Testis (tissue), 2 donors: ENCODE measurements at regions not wholly inside any gene's neighbourhood (a gene's known extent, or its start where the extent isn't known, plus 50 kb on each side); places are given as distances from the start of the nearest gene placed in this dataset.

ENCODE experiments used
- CTCF ChIP-seq, 3 experiments: fragments of 450-650 bp in 2 of 3; fragments of 200-600 bp in 1 of 3; sonication (generic) in 1 of 3; IDR thresholded peaks; one replicate each; pipeline ENCODE4 v1.5.1; 2016 to 2019; ENCODE audit warnings: antibody characterized with exemption in 3 of 3, mild to moderate bottlenecking in 2 of 3, moderate library complexity in 1 of 3
- POLR2A ChIP-seq: fragments of 450-650 bp; IDR thresholded peaks from one replicate; pipeline ENCODE4 v1.6.1; 2017; ENCODE audit warnings: antibody characterized with exemption, mild to moderate bottlenecking, moderate library complexity

DNA sequence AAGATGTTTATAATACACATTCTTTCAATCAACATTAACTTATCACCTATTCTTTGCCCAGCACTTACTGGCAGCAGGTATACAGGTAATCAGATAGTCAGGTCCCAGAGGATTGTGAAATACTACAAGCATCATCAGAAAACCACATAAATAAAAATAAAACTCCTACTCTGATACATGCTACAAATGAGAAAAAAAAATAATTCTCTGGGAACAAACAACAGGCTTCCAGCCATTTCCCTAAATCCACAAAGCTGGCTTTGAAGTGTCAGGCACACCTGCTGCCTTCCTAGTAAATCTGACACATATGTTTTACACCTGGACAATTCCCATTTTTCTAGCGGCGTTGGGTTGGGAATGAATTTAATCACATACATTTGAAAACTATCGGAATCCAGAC is 384.5 kb upstream of the CDH4 start:
- TF ChIP-seq CTCF (IDR thresholded peaks at IDR 0.05) (no peak), POLR2A (no peak)
